OCI-LY7 (cell line): ENCODE measurements at regions not wholly inside any gene's neighbourhood (a gene's known extent, or its start where the extent isn't known, plus 50 kb on each side); places are given as distances from the start of the nearest gene placed in this dataset.

Experiments used
- EZH2phosphoT487 ChIP-seq: fragments of 200-600 bp; sonication (generic); IDR thresholded peaks from 2 replicates; pipeline ENCODE4 v1.6.1; 2018; ENCODE audit warnings: low read depth, borderline replicate concordance, mild to moderate bottlenecking, mixed run types, antibody characterized with exemption, low read length, moderate library complexity, mixed read lengths
- TF ChIP-seq, protein P1 (sequence below): fragments of 200-600 bp; sonication (generic); conservative IDR thresholded peaks from 2 replicates; pipeline ENCODE4 v1.5.1; 2014; ENCODE audit warnings: mild to moderate bottlenecking, antibody characterized with exemption, low read length, moderate library complexity, mixed read lengths

DNA sequence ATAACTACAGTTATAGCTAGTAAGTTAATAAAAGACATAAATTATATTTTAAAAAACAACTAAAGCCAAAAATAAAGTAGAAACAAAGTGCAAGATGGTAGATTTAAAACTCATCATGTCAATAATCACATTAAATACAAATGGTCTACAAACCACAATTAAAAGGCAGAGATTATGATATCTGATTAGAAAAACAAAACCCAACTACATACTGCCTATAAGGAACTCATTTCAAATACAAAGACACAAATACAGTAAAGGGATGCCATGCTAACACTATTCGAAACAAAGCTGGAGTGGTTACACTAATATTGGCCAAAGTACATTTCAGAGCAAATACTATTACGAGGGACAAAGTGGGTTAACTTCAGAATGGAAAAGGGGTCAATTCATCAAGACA, 426.5 kb downstream of the SHQ1 start:
- TF ChIP-seq, protein P1, sequence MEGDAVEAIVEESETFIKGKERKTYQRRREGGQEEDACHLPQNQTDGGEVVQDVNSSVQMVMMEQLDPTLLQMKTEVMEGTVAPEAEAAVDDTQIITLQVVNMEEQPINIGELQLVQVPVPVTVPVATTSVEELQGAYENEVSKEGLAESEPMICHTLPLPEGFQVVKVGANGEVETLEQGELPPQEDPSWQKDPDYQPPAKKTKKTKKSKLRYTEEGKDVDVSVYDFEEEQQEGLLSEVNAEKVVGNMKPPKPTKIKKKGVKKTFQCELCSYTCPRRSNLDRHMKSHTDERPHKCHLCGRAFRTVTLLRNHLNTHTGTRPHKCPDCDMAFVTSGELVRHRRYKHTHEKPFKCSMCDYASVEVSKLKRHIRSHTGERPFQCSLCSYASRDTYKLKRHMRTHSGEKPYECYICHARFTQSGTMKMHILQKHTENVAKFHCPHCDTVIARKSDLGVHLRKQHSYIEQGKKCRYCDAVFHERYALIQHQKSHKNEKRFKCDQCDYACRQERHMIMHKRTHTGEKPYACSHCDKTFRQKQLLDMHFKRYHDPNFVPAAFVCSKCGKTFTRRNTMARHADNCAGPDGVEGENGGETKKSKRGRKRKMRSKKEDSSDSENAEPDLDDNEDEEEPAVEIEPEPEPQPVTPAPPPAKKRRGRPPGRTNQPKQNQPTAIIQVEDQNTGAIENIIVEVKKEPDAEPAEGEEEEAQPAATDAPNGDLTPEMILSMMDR, result no peak
- TF ChIP-seq EZH2phosphoT487, result no peak
